GM12878 (cell line): ENCODE measurements at regions not wholly inside any gene's neighbourhood (a gene's known extent, or its start where the extent isn't known, plus 50 kb on each side); places are given as distances from the start of the nearest gene placed in this dataset.
A peak's percentile ranks its signal among the peaks of the same experiment; 100 is the strongest.

Source experiments
- ATAC-seq: fragments of 200-7000 bp; cut with Tn5 transposase; 3 replicates; pipeline ENCODE4 v1.9.1; 2020; ENCODE audit warnings: mild to moderate bottlenecking, moderate library complexity
- BruUV-seq: library from RNA; stranded (reverse); fragments of 400-500 nt; replicated peaks from 2 replicates; lab custom pipeline; 2021; lab: Mats Ljungman, UMichigan
- CTCF ChIA-PET: fragments of 300-600 bp; sonication (Branson Sonifier 250); formaldehyde crosslinking; extraction: SDS; loops from one replicate; lab custom pipeline; 2021; ENCODE audit warnings: inconsistent platforms; lab: Yijun Ruan, JAX
- POLR2A ChIA-PET: fragments of 350-600 bp; formaldehyde crosslinking; extraction: SDS; loops from one replicate; lab custom pipeline; 2021; ENCODE audit warnings: inconsistent platforms; lab: Charles Lee
- RAD21 ChIA-PET: fragments of 300-600 bp; sonication (Branson Sonifier 250); formaldehyde crosslinking; loops from one replicate; lab custom pipeline; 2023; ENCODE audit warnings: antibody characterized with exemption; ENCODE audit not compliant: unreplicated experiment; lab: Charles Lee
- SMC1A ChIA-PET: fragments of 300-600 bp; sonication (Branson Sonifier 250); formaldehyde crosslinking; loops from one replicate; lab custom pipeline; 2023; ENCODE audit not compliant: unreplicated experiment, uncharacterized antibody; lab: Charles Lee
- DNase-seq: peaks from one replicate; pipeline ENCODE4 v3.0.0-alpha.2; 2011; ENCODE audit warnings: low read depth, low spot score
- FAIRE-seq: peaks from 3 replicates; lab custom pipeline; 2011; peaks lifted over from hg19 to GRCh38; lab: Jason Lieb, UNC
- H2AFZ ChIP-seq: 2 replicates; pipeline ENCODE4 v1.6.0; 2011; ENCODE audit warnings: low read depth, low read length, control low read depth; ENCODE audit not compliant: control insufficient read depth
- H3K27ac ChIP-seq: 2 replicates; pipeline ENCODE4 v1.5.1; 2011; ENCODE audit warnings: control low read depth; ENCODE audit not compliant: control insufficient read depth, insufficient read depth
- H3K27me3 ChIP-seq, 2 experiments: replicated peaks in 1 of 2; 2 replicates each; pipeline versions ENCODE4 v1.6.0 to v1.6.1; 2011; ENCODE audit warnings: low read length in 1 of 2; ENCODE audit not compliant: control insufficient read depth in 2 of 2, insufficient read depth in 2 of 2
- H3K36me3 ChIP-seq, 2 experiments: 2 replicates each; pipeline ENCODE4 v1.5.1; 2011; ENCODE audit warnings: low read length in 1 of 2; ENCODE audit not compliant: control insufficient read depth in 2 of 2, insufficient read depth in 2 of 2
- H3K4me1 ChIP-seq: 2 replicates; pipeline ENCODE4 v1.6.1; 2011; ENCODE audit warnings: mild to moderate bottlenecking, low read length, moderate library complexity, mixed read lengths; ENCODE audit not compliant: control insufficient read depth, insufficient read depth
- H3K4me2 ChIP-seq: 2 replicates; pipeline ENCODE4 v1.6.0; 2011; ENCODE audit warnings: control low read depth; ENCODE audit not compliant: control insufficient read depth, insufficient read depth
- H3K4me3 ChIP-seq: fragments of 200-600 bp; sonication (generic); 2 replicates; pipeline ENCODE4 v1.5.1; 2016
- H3K79me2 ChIP-seq: 2 replicates; pipeline ENCODE4 v1.6.0; 2011; ENCODE audit warnings: low read length; ENCODE audit not compliant: control insufficient read depth, insufficient read depth
- H3K9ac ChIP-seq: 2 replicates; pipeline ENCODE4 v1.8.0; 2011; ENCODE audit warnings: low read length, control low read depth, mixed read lengths; ENCODE audit not compliant: control insufficient read depth, insufficient read depth
- H3K9me3 ChIP-seq: replicated peaks from 3 replicates; pipeline ENCODE4 v1.5.1; 2011; ENCODE audit warnings: mild to moderate bottlenecking, low read length; ENCODE audit not compliant: control insufficient read depth, insufficient read depth
- H4K20me1 ChIP-seq: 2 replicates; pipeline ENCODE4 v1.6.0; 2011; ENCODE audit not compliant: control insufficient read depth, insufficient read depth
- BACH1 ChIP-seq: fragments of 450-650 bp; IDR thresholded peaks from 2 replicates; pipeline ENCODE4 v1.6.1; 2017; ENCODE audit warnings: mild to moderate bottlenecking, borderline replicate concordance
- SRF ChIP-seq, 2 experiments: IDR thresholded peaks; 2 replicates each; pipeline ENCODE4 v1.6.1; 2011; ENCODE audit warnings: low read depth in 2 of 2, low read length in 2 of 2, mild to moderate bottlenecking in 1 of 2, moderate library complexity in 1 of 2
- WGBS: methylation state at CpG from one replicate; pipeline ENCODE4 v1.1.6; 2016; ENCODE audit warnings: low lambda C conversion rate; ENCODE audit not compliant: insufficient replicate concordance, insufficient coverage; ENCODE audit errors: missing lambda C conversion rate; 5-methylcytosine and 5-hydroxymethylcytosine counted together
- in situ Hi-C: fragments of 300-500 bp; cut with MboI; formaldehyde crosslinking; loops from 9 replicates; pipeline ENCODE4 v1.14.3; 2018; ENCODE audit warnings: mixed read lengths
- intact Hi-C: fragments of 100-400 bp; cut with micrococcal nuclease; formaldehyde crosslinking; loops from one replicate; pipeline ENCODE4 v1.14.2; 2022; ENCODE audit not compliant: unreplicated experiment

GRCh38 chrX:39984191-39984956 is 113.4 kb downstream of the BCOR start:
- peak; percentile 60 for ATAC-seq
- RAD21 ChIA-PET = no interaction called here
- in situ Hi-C loops = no loop called here
- H3K9me3 ChIP-seq = no peaks in the 10 kb centered on the region
- no peak overlapping the region for H3K27ac ChIP-seq
- SMC1A ChIA-PET = no interaction called here
- CTCF ChIA-PET = interaction anchor here (0.6 kb wide), 1 partner anchor 560 kb away, joined by 3 read pairs; no protein-coding TSS in a partner anchor
- no peaks in the 10 kb centered on the region for H3K27me3 ChIP-seq
- no peak overlapping the region for H2AFZ ChIP-seq
- POLR2A ChIA-PET = no interaction called here
- WGBS = 50% methylated on average over 14 of the region's 14 CpGs
- peak; percentile 8 for DNase-seq
- no peaks in the 10 kb centered on the region for H3K4me1 ChIP-seq
- TF ChIP-seq SRF (IDR thresholded peaks at IDR 0.05; ENCODE audit: low read depth in 2 of 2, low read length in 2 of 2) = no peak
- TF ChIP-seq, all 136 proteins: peak for 0
- no peaks in the 10 kb centered on the region for H3K79me2 ChIP-seq
- H4K20me1 ChIP-seq = no peaks in the 10 kb centered on the region
- FAIRE-seq = no peak
- no TSS peak for BruUV-seq
- H3K4me2 ChIP-seq = no peak overlapping the region
- H3K36me3 ChIP-seq = no peaks in the 10 kb centered on the region
- no peak overlapping the region for H3K4me3 ChIP-seq
- H3K9ac ChIP-seq = no peak overlapping the region
- intact Hi-C loops = no loop called here

- Histone ChIP-seq H3K79me2 (no peaks in the 10 kb centered on the region), H3K27ac (no peak overlapping the region)
- no peak for DNase-seq
- in situ Hi-C loops = no loop called here
- TF ChIP-seq BACH1 = no peak
- TF ChIP-seq, all 136 proteins: peak for 0
- intact Hi-C loops = no loop called here
- no TSS peak for BruUV-seq
- no peak overlapping the region for H3K9ac ChIP-seq
- ChIA-PET POLR2A (no interaction called here), SMC1A (interaction anchor here (0.6 kb wide), 2 partner anchors 46 to 158 kb away, joined by 3 read pairs; no protein-coding TSS in a partner anchor), CTCF (no interaction called here), RAD21 (no interaction called here)
- ATAC-seq (no peak), FAIRE-seq (no peak)
- H3K36me3 ChIP-seq = no peaks in the 10 kb centered on the region
- H4K20me1 ChIP-seq = no peaks in the 10 kb centered on the region
- H3K4me3 ChIP-seq = no peak overlapping the region
- H3K4me1 ChIP-seq = no peaks in the 10 kb centered on the region
- H2AFZ ChIP-seq = no peak overlapping the region
- no peaks in the 10 kb centered on the region for H3K9me3 ChIP-seq
- 48% methylated on average over 9 of the region's 9 CpGs for WGBS
- H3K4me2 ChIP-seq = no peak overlapping the region
- no peaks in the 10 kb centered on the region for H3K27me3 ChIP-seq
These were observed 112.7 kb downstream of the BCOR start for GRCh38 chrX:39985071-39985470.
